ENCODE measurements at regions not wholly inside any gene's neighbourhood (a gene's known extent, or its start where the extent isn't known, plus 50 kb on each side); places are given as distances from the start of the nearest gene placed in this dataset.

GRCh38 chr2:128489526-128490273, 171.0 kb upstream of the HS6ST1 start:
- no peak for TF ChIP-seq POLR2A (IDR thresholded peaks at IDR 0.05; ENCODE audit: low read depth, low read length)
- no peak for TF ChIP-seq TAF1 (IDR thresholded peaks at IDR 0.05; ENCODE audit: low read depth, low read length)
